Right ventricle myocardium superior (tissue), 1 donor: ENCODE measurements at regions not wholly inside any gene's neighbourhood (a gene's known extent, or its start where the extent isn't known, plus 50 kb on each side); places are given as distances from the start of the nearest gene placed in this dataset.
"Not testable (repeated sequence)": the region's sequence is repeated elsewhere in the genome, so short reads cannot be mapped to it uniquely, and the experiment has no call there.

Experiments
- ATAC-seq: fragments of 200-7000 bp; cut with Tn5 transposase; one replicate; pipeline ENCODE4 v1.9.1; 2020; ENCODE audit warnings: mild to moderate bottlenecking; ENCODE audit not compliant: poor library complexity
- DNase-seq: peaks from one replicate; pipeline ENCODE4 v3.0.0-alpha.2; 2020
- intact Hi-C: fragments of 100-400 bp; cut with DNase I; formaldehyde crosslinking; loops from one replicate; pipeline ENCODE4 v1.11.2; 2022
- donor health status: DM: no; HTN: yes; CAD: no; lungs with severe emphysema.

DNA sequence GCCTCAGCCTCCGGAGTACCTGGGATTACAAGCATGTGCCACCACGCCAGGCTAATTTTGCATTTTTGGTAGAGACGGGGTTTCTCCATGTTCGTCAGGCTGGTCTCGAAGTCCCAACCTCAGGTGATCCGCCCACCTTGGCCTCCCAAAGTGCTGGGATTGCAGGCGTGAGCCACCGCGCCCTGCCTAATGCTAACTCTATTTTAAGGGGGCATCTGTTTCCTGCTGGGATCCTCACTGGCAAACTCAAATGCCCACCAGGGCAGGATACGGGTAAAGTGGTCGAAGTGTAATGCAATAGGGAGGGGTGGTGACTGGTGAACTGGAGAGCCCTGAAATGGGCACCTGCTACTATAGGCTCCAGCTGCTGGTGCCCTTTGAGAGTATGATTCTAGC lies 131.9 kb upstream of the ZNF217 start:
- DNase-seq (no peak), ATAC-seq (no peak)
- intact Hi-C loops: no loop called here

DNA sequence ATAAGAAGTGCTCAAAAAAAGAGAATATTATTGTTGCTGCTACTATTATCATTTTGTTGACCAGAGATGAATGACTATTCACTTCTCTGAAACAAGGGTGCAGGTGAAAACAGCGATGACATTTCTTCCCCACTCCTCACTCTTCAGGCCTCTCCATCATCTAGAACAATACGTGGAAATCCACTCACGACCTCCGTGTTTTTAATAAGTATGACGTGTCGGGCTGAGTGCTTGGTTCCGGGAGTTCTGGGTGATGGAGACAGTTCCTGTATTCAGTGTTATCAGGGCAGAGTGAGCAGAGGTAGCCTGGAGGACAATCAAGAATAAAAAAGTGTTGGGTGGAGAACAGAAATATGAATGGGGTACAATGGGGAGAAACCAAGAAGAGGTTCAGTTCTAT lies 130.0 kb upstream of the ZNF217 start:
- intact Hi-C loops: no loop called here
- no peak for ATAC-seq
- no peak for DNase-seq

DNA sequence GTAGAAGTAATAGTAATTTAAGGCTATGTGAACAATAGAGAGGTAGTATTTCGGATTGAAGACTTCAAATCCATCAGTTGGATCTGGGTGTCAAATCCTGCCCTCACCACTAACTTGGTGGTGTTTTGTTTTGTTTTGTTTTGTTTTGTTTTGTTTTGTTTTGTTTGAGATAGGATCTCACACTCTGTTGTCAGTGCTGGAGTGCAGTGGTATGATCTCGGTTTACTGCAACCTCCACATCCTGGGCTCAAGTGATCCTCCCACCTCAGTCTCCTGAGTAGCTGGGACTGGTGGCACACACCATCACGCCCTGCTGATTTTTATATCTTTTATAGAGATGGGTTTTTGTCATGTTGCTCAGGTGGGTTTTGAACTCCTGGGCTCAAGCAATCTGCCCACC lies 129.4 kb upstream of the ZNF217 start:
- no peak for DNase-seq
- intact Hi-C loops: no loop called here
- no peak for ATAC-seq

DNA sequence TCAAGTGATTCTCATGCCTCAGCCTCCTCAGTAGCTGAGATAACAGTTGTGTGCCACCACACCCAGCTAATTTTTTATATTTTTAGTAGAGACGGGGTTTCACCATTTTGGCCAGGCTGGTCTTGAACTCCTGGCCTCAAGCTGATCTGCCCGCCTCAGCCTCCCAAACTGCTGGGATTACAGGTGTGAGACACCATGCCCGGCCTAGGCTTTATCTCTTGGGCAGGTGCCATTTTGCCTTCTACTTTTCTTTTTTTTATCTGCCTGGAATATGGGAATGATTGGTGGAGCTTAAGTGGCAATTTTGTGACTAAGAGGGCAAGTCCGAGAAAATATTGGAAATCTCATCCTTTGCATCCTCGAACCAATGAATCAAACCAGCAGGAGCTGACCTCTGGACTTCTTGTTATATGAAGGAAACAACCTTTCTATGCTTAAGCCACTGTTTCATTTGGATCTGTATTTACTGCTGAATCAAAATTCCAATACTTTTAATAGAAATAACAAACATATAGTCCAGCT lies 128.9 kb upstream of the ZNF217 start:
- intact Hi-C loops: no loop called here
- DNase-seq: no peak
- ATAC-seq: no peak

DNA sequence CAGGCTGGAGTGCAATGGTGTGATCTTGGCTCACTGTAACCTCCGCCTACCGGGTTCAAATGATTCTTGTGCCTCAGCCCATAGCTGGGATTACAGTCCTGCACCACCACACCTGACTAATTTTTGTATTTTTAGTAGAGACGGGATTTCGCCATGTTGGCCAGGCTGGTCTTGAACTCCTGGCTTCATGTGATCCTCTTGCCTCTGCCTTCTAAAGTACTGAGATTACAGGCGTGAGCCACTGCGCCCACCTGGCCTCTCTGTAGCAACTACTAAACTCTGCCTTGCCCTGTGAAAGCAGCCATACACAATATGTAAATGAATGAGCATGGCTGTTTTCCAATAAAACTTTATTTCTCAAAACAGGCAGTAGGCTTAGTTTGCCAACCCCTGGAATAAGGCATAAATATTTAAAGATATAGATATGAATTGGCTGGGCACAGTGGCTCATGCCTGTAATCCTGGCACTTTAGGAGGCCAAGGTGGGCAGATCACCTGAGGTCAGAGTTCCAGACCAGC lies 127.9 kb upstream of the ZNF217 start:
- DNase-seq, intact Hi-C loops, ATAC-seq: not testable (repeated sequence)

DNA sequence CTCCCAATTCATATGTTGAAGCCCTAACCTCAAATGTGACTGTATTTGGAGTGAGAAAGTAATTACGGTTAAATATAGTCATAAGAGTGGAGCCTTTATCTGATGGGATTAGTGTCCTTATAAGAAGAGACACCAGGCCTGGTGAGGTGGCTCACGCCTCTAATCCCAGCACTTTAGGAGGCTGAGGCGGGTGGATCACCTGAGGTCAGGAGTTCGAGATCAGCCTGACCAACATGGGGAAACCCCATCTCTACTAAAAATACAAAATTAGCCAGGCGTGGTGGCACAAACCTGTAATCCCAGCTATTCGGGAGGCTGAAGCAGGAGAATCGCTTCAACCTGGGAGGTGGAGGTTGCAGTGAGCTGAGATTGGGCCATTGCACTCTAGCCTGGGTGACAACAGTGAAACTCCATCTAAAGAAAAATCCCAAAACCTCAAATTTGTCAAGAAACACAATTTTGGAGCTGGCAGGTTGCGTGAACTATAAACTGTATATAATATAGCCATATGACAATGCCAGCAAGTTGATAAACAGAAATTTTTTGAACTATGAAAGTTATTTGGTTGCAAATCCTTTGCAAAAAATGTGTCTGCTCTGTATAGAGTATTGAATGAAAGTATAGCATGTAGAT lies 125.6 kb upstream of the ZNF217 start:
- ATAC-seq, DNase-seq, intact Hi-C loops: not testable (repeated sequence)

DNA sequence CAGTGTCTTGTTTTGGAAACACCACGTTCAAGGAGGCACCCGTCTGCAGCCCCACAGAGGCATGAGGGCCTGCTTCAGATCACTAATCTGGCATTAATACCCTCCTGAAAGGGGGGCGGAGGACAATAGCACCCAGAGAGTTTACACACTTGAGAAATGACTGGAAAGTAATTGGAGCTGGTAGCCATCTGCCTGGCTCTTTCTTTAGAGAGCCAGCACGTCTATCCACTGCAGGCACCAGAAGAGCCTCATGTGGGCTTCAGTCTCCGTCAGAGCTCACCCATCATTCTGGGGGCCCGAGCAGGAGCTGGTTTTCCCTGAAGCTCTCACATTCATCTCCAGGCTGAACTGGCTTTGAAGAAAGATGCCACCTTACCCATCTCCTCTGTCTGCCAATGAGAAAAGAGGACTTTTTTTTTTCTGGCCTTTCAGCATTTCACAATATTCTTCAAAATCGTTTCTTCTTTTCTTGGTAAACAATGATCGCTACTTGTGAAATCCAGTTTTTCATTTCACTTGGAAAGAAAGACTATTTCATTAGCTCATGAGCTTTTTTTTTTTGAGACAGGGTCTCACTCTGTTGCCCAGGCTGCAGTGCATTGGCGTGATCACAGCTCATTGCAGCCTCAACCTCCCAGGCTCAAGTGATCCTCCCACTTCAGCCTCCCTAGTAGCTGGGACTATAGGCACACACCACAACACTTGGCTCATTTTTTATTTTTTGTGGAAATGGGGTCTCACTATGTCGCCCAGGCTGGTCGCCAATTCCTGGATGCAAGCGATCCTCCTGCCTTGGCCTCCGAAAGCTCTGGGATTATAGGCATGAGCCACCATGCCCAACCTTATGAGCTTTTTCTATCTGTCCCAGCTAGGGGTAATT lies 124.7 kb upstream of the ZNF217 start:
- no peak for ATAC-seq
- no peak for DNase-seq

DNA sequence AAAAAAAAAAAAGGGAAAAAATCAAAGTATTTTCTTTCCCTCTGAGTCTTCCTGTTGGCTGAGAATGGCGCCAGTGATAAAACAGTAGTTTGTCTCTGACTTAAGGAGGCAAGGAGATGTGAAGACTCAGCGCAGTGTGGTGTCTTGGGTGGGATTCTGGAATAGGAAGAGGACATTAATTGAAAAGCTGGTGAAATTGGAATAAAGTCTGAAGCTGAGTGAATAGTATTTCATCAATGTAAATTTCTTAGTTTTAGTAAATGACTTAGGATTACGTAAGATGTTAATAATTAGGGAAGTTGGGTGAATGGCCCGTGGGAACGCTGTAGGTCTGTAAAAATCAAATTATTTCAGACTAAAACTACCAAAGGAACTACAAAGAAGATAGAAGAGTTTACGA lies 122.8 kb upstream of the ZNF217 start:
- no peak for DNase-seq
- no peak for ATAC-seq
- intact Hi-C loops: no loop called here

More for the DNA sequence above, 124.7 kb upstream of the ZNF217 start:
- intact Hi-C loops: no loop called here

DNA sequence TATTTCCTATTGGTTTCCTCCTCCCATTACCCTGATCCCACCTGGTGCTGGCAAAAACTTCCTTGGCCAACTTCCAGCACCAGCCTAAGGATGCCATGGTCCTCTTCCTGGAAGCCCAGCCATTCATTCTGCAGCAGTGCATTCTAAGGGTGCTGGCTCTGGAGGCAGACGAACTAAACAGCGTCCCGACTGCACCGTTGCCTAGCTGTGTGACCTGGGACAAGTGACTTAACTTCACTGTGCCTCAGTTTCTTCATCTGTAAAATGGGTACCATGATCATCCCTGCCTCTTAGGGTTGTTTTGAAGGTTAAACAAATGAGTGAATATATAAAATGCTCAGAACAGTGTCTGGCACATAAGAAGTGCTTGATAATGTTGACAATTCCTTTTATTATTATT lies 120.9 kb upstream of the ZNF217 start:
- intact Hi-C loops: no loop called here
- DNase-seq: no peak
- no peak for ATAC-seq

DNA sequence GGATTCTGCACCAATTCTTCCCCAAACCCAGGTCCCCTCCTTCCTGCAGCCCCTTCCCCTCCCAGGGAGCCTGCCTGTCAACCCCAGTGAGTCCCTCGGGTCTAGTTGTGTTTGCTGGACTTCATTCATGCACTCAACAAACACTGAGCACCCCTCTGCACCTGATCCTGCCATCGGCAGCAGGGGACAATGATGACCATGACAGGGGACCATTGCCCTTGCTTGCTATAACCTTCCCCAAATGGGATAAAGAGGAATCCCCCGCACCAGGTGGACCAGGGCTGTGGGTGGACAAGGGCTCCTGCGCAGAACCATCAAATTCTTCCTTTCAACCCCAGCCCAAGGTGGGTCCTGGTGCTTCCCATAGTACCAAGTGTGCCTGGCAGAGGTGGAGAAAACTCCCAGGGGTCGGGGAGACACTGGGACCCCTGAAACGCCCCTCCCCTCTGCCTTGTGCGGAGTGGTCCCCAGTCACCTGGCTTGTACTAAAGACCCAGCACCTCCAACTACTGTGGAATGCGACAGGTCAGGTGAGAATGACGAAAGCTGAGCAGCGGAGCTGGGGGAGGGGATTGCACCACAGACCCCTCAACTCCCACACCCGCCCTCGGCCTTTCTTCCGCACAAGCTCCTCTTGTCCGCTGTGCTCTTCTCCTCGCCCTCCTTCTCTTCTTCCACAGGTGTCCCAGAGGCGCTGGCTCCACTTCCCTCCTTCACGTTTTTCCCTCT lies 119.9 kb upstream of the ZNF217 start:
- DNase-seq (no peak), ATAC-seq (no peak)
- intact Hi-C loops: no loop called here

DNA sequence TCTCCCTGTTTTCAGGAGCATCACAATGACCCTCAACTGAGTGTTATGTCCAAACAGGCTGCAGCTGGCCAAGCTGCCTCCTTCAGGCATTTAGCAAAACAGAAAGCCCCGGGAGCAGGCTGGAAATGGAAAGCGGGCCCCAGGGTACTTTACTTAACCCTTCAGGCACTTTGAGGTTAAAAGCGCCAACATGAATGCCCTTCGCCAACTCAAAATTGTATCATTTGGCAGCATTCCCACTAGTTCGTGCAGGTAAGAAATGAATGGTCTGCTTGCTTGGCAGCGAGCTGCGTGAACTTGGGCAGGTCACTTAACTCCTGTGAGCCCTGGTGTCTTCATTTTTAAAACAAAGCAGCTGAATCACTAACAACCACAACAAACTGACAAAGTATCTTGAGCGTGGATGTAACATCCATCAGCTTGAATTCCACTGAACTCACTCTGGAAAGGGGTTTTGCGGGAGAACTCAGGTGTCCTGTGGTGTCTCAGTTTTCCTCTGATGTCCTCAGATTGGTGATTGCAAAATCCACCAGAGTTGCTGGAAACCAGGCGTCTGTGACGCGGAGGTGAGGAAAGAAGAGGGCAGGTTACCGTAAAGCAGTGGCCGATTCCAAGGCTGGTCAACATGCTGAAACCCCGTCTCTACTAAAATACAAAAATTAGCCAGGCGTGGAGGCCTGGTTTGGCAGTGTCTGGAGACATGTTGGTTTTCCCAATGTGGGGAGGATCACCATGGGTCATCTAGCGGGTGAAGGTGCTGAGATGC lies 118.8 kb upstream of the ZNF217 start:
- no peak for ATAC-seq
- no peak for DNase-seq
- intact Hi-C loops: no loop called here

DNA sequence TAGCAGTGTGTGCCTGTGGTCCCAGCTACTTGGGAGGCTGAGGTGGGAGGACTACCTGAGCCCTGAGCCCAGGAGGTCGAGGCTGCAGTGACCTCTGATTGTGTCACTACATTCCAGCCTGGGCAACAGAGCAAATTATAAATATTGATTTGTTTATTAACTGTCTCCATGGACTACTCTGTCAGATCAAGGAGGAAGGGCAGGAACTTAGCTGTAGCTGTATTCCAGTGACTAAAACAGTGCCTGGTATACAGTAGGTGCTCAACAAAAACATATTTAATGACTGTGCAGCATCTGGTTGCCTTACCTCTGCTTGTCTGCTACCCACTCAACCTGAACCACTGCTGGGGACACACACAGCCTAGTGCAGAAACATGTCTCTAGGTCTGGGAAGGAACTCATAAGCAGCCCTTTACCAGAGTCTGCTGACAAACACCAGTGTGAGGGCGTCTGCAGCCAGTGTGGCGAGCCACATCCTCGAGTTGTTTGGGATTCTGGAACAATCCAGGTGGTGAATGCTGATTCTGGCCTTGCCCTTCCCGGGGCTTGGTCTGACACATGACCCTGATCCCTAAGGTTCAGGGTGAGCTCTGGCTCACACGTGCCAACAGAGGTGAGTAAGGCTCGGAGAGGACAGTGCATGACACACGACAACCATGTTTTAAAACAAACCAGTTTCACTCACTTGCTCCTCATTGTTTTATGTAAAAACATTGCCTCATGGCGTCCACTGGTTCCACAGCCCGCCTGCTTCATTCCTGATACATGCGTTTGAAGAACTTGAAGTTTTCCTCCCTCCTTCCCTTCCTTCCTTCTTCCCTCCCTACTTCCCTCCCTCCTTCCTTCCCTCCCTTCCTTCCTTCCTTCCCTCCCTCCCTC lies 117.9 kb upstream of the ZNF217 start:
- intact Hi-C loops: no loop called here
- DNase-seq (no peak), ATAC-seq (no peak)

DNA sequence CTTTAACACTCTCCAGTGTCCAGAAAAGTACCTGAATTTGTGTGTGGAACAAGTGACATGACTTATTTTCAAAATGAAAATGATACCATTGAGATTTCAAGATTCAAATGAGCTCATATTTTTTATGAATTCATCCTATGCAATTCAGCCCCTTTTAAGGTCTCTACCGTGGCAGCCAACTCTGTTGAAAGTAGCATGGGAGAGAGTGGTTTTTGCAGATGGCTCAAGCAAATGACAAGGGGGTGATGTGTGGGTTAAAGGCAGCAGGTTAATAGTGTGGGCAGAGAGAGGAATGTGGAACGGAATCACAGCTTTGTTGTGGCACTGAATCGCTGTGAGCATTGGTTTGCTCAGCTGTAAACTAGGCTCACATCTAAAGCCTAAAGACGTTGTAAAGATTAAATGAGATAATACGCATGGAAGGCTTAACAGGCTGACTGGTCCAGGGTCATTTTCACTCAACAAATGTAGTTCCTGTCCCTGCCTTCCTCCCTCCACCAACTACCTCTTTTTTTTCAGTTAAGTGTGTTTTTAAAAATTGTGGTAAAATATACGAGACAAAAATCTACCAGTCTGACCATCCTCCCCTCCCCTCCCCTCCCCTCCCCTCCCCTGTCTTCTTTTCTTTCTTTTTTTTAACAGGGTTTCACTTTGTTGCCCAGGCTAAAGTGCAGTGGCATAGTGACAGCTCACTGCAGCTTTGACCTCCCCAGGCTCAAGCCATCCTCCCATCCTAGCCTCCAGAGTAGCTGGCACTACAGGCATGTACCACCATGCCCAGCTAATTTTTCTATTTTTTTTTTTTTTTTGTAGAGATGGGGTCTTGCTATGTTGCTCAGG lies 114.7 kb upstream of the ZNF217 start:
- no peak for DNase-seq
- ATAC-seq: no peak
- intact Hi-C loops: no loop called here

DNA sequence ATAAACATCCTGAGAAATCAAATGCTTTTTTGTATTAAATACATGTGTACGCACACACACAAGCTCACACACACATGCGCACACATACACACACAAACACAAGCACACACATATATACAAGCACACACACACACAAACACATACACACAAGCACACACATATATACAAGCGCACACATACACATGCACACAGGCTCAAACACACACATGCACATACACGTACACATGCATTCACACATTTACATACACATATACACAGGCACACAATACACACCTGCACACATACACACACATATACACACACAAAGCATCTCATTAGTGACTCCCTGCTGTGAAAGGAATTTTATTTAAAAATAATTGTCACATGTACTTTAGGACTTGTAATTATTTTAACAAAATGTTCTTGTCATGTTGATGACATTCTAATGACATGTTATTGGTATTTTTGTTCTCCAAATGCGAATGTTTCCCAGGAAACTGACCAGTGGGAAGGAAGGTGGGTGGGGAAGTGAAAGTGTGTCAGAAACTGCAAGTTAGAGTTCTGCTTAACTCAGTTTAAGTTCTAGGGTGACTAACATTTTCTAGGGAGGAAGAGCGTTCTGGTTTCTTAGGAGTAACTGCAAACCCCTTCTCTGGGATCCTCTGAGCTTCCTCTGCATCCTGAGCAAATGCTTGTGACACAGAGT lies 113.9 kb upstream of the ZNF217 start:
- DNase-seq (no peak), ATAC-seq (peak; percentile 53)
- intact Hi-C loops: no loop called here

DNA sequence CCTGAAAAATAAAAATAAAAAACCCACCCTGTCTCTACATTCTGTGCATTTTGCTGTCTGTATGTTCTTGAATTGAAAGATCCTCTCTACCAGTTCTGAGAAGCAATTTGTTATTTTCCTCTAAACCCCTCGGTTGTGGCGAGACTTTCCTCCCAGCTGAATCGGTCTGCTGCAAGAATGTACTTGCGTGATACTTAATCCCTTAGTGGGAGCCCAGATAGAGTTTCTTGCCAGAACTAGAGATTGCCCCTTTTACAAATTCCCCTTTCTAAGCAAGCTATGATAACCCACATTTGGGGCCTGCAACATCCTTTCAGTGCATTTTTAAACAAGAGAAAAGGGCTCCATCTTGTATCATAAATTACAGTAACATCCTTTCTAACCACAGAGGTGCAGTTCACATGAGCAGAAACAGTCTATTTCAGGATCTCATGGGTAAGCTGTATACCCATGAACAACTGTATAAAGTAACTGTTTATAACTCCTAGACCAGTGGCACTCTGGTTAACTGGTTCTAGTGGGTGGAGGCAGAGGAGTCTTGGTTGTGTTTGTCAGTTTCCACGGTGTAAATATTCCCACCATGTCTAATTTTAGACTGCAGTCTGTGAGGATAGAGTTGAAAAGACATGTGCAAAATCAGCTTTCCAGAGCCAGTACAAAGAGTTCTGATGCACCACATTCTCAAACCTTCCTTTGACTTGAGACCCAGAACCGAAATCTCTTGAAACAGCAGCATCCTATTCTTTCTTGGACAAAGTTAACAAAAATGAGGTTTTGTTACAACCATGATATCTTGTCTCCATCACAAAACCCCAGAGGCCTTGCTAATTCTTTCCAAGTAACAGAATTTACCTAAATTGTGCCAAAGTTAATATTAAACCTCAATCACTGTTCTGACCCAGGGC lies 113.1 kb upstream of the ZNF217 start:
- intact Hi-C loops: no loop called here
- peak; percentile 36 for ATAC-seq
- DNase-seq: no peak
